B cell (primary cell): ENCODE measurements at regions not wholly inside any gene's neighbourhood (a gene's known extent, or its start where the extent isn't known, plus 50 kb on each side); places are given as distances from the start of the nearest gene placed in this dataset.

Experiments used
- EZH2 ChIP-seq: IDR thresholded peaks from 2 replicates; pipeline ENCODE4 v1.6.1; 2012; ENCODE audit warnings: borderline replicate concordance, low read depth, mild to moderate bottlenecking, moderate library complexity, low read length; ENCODE audit not compliant: insufficient read depth, poor library complexity, severe bottlenecking
- TF ChIP-seq, protein P1 (sequence below): fragments of 200-600 bp; IDR thresholded peaks from one replicate; pipeline ENCODE4 v1.8.0; 2022; ENCODE audit warnings: antibody characterized with exemption, mild to moderate bottlenecking

DNA sequence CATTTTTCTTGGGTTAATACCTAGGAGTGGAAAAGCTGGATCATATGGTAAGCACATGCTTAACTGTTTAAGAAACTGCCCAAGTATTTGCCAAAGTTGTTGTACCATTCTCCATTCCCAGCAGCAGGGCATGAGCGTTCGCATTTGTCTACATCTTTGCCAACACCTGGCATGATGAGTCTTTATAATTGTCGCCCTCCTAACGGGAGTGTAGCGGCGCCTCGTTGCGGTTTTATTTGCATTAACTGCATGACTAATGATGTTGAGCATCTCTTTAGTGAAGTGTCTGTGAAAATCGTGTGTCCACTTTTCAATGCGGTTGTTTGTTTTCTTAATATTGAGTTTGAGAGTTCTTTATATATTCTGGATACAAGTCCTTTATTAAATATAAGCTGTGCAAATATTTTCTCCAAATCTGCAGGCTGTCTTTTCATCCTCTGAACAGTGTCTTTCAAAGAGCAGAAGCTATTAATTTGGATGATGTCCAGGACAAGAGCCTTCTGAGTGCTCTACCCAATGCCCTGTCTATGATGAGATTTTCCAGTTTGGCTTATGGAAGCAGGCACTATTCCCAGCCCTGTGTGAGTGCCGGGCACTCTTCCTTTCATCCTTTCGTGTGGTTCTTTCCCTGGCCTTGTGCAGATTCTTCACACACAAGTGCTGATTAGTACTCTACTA is 202.0 kb downstream of the FOXO1 start:
- TF ChIP-seq, protein P1, sequence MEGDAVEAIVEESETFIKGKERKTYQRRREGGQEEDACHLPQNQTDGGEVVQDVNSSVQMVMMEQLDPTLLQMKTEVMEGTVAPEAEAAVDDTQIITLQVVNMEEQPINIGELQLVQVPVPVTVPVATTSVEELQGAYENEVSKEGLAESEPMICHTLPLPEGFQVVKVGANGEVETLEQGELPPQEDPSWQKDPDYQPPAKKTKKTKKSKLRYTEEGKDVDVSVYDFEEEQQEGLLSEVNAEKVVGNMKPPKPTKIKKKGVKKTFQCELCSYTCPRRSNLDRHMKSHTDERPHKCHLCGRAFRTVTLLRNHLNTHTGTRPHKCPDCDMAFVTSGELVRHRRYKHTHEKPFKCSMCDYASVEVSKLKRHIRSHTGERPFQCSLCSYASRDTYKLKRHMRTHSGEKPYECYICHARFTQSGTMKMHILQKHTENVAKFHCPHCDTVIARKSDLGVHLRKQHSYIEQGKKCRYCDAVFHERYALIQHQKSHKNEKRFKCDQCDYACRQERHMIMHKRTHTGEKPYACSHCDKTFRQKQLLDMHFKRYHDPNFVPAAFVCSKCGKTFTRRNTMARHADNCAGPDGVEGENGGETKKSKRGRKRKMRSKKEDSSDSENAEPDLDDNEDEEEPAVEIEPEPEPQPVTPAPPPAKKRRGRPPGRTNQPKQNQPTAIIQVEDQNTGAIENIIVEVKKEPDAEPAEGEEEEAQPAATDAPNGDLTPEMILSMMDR, result no peak
- TF ChIP-seq EZH2, result no peak
